ENCODE measurements at regions not wholly inside any gene's neighbourhood (a gene's known extent, or its start where the extent isn't known, plus 50 kb on each side); places are given as distances from the start of the nearest gene placed in this dataset.
A peak's percentile ranks its signal among the peaks of the same experiment; 100 is the strongest.
"Not testable (repeated sequence)": the region's sequence is repeated elsewhere in the genome, so short reads cannot be mapped to it uniquely, and the experiment has no call there.

DNA sequence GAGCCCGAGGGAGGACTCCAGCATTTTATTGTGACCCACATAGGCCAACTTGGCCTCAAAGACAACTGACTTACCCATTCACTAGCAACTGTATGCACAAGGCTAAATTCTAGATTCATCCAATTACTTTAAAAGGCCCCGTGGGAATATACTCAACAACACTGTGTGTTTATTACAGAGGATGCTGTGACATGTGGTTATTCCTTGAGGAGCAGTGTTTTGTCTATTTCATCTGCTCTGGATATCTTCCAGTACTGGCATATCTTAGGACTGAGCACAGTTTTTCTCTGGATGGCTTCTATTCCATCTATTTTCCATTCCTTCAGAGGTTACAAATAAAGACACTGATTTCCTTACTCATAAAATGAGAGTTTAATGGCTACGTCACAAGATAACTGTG, 87.2 kb upstream of the KRAS start:
- DNase-seq: no peak

DNA sequence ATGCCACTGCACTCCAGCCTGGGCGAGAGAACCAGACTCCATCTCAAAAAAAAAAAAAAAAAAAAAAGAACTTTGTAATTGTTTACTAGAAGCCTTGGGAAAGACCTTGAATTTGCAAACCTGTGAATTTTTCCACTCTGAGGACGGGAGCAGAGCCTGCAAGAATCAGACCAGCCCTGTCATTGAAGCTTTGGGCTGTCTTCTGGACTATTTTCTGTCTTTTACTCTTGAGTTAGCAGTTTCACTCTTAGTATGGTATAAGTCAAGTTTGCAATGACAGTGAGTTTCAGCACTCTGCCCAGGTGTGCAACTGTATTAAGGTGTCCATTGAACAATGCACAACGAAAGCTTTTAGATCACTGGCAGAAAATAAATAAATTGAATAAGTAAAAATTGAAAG, 81.4 kb upstream of the KRAS start:
- DNase-seq: no peak

DNA sequence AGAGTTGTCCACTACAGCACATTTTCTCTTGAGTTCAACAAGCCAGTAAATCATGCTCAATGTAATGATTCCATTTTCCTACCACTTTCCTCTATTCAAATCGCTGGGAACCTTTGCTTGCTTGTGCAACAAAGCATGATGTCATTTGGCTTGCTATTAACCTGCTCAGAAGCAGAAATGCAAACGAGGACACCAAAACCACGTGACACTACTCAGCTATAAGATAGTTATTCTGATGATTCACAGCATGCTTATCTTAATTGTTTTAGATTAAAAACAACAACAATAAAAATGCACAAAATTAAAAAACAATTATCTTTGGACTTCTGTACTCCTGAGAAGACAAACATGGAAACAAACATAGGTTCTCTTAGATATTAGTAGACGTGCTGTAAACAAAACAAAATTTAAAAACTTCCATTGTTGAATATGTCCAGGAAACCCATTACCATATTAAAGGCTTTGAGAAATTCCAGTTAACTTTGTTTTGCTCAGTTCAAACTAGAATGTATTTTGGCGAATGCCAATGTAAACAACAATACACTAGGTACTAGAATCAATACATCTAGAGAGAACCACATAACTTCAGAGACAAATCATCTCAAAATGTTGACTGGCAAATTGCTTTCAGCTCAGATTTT, 77.5 kb upstream of the KRAS start:
- DNase-seq: peak; percentile 13

DNA sequence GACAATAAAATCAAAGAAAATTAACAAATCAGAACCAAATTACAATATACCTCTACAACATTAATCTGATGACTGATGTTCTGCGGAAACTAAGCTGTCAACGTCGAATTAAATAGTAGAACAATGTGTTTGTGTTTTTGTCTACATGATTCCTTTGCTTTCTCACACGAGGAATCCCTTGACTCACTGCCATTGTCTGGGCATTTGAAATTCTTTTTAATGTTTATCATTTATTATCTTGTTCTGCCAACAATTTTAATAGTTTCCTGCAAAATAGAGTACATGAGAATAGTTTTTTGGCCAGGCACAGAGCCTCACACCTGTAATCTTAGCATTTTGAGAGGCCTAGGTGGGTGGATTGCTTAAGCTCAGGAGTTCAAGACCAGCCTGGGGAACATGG, 76.6 kb upstream of the KRAS start:
- no peak for DNase-seq

DNA sequence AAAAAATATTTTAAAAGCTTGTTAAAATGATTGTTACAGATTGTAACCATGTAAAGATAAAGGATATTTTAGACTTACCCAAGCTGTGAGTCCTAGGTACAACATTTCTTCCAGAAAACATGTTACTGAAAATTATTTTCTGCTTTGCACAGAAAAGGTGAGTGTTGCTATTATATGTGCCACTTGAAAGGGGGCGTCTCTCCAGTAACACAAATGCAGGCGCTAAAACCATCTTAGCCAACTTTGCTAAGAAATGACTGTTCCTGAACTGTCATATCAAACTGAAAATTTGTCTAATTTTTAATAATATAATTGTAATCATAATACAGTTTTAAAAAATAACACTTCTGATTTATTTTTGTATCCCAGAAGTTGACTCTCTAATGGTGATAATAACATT, 75.6 kb upstream of the KRAS start:
- no peak for DNase-seq

DNA sequence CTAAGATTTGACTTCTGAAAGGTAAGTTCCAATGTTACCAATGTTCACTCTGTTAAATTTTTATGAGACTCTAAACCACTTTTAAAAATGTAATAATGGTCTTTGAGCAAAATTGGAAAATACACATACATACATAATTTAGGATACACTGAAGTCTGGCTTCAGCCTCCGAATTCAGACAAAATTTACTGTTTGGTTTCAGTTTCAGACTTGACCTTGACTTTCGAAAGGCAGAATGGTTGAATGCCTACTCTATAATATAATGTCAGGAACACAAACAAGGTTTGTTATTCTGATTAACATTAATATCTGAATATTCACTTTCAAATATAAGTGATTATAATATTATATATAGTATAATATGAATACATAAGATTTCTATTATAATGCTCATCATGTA, 74.1 kb upstream of the KRAS start:
- no peak for DNase-seq

DNA sequence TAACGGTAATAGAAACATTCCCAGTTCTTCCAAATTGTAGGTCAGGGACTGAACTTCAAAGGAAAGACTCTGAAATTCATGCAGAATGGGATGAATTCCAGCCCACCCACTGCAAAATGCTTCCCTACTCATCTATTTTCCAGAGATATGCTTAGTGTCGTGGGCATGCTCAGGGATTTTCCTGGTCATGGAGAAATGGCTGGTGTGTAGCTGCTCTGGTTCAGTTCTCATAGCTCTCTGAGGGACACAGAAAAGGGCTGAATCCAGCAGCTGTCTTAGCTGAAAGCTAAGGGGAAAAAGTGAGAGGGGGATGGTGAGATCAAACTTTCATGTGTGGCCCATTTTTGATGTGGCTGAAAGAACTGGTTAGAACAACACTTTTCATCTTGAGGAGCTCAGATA, 72.9 kb upstream of the KRAS start:
- no peak for DNase-seq

DNA sequence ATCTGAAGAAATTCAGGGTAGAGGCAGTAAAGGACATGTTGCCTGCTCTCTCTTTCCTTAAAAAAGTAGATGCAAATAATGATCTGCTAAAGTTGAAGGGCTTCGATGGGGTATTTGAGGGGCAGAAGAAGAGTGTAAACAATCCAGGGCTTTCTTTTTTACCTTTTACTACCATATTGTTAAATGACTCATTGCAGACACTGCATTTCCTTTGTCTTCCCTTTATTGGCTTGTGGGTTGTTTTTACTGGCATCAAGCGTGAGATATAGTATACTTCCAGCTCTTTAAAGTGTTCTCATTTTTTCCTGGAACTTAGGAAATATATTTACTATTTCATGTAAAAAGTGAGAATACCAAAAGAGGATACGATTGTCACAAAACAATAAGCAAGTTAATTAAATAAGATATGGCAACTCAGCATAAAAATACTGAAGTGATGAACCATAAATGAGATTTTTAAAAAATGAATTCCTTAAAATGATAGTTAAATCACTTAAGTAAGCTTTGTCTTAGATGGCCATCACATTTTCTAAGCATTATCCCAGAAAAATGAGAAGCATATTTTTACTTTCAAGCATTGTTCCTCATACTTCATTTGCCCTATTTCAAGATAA, 72.3 kb upstream of the KRAS start:
- DNase-seq: no peak

DNA sequence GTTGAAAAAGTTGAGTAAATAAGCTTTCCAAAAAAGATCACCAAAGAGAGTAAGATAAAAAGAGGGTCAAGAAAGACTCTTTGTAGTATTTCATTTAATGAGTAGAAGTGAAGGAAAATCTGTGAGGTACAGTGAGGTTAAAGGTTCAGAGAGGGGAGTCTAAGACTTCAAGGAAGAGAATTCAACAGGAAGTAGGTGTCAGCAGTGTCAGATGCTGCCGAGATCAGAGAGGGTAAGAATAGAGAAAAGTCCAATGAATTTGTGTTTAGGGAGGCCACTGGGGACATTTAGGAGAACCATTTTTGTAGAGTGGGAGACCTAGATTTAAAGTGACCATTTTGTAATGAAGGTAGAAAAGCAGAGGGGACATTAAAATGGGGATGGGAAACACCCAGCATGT, 71.6 kb upstream of the KRAS start:
- DNase-seq: no peak

DNA sequence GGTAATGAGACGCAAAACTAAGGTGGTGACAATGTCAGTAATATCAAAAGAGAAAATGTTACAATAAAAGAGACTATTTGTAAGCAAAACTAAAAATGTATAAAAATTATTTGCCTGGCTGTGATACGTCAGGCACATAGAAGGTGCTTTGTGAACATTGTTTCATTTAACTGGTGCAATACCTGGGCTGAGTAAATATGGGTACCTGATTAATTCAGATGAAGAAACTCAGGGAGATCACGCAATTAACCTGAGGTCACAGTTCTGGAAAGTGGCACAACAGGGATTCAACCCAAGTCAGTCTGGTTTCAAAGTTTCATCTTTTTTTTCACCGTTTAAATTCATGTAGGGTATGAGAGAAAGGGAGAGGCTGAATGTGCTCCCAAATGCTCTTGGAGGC, 71.0 kb upstream of the KRAS start:
- DNase-seq: no peak

DNA sequence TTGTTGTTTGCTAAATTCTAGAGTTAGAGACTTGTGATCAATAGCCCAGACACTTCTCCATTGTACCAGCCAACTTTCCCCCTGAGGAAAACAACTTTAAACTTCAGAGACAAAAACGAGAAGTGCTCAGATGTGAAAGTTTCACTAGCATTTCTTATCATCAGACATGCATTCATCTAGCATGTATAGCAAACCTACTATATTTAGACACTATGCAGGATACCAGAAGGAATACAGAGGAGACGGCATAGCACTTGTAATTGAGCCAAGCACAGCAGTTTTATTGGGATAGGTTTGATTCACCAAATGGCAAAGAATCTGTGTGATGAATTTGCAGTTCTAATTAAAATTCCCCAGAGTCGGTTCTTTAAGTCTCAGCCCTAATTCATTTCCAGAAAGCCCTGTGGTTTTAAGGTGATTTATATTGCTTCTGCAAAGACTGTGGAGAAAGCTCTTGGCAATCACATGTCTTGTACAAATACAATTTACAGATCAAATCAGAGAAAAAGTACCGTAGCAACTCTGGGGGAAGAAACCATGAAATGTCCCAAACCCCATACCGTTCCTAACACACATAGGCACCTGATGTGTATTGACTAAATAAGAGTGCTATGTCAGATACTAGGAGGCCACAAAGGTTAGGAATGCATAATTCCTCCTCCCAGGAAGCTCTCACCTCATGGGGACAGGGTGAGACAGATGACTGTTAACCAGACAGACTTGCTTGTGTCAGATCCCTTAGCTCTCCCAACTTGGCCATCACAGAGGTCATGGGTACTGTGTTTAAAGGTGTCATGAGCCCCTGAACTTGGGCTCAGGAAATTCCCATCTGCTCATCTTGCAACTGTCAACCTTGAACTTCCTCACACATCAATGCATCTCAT, 69.6 kb upstream of the KRAS start:
- DNase-seq: no peak

DNA sequence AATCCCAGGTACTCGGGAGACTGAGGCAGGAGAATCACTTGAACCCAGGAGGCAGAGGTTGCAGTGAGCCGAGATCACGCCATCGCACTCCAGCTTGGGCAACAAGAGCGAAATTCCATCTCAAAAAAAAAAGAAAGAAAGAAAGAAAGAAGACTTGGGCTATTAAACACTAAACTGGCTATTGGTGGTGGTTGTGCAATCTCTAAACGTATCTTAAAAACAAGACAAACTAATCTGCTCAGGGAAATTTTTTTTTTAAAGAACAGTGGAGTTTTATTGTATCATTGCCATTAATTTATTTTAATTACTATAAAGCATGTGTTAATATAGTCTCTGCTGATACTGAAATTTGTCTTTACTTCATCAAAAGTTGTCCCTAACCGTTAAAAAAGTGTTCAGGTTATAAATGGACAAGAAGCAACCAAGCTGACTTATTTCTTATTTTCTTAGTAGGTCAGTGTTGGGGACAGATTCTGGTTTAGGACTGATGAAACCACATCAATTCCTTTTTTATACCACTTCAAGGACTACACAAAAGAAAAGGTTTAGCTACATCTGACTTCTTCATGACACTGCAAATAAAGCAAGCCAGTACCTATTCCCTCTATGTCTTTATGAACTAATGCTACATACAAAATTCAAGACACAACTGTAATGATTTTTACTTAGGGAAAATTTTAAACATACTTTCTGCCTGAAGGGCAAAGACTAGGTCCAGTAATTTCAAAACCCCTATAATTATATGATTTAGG, 68.7 kb upstream of the KRAS start:
- DNase-seq: no peak

DNA sequence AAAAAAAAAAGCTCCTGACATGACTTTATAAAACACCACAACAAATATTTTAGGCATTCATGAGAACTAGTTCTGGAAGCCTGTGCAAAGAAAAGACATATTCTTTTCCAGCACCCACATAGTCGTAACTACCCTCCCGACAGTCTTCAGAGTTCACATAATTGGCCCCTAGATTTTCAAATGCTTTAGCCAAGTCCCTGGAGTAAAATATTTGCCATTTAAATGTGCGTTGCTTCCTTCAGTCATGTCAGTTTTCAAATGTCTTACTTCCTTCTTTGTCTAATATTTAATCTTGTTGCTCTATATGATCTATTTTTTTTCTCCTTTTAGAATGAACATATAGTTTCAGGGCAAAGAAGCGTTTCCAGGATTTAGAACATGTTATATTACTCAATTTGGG, 66.8 kb upstream of the KRAS start:
- no peak for DNase-seq

DNA sequence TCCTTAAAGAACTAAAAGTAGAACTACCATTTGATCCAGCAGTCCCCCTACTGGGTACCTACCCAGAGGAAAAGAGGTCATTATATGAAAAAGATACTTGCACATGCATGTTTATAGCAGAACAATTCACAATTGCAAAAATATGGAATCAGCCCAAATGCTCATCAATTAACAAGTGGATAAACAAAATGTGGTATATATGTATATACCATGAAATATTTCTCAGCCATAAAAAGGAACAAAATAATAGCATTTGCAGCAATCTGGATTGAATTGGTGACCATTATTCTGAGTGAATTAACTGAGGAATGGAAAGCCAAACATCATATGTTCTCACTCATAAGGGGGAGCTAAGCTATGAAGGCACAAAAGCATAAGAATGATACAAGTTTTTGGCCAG, 64.7 kb upstream of the KRAS start:
- no peak for DNase-seq

DNA sequence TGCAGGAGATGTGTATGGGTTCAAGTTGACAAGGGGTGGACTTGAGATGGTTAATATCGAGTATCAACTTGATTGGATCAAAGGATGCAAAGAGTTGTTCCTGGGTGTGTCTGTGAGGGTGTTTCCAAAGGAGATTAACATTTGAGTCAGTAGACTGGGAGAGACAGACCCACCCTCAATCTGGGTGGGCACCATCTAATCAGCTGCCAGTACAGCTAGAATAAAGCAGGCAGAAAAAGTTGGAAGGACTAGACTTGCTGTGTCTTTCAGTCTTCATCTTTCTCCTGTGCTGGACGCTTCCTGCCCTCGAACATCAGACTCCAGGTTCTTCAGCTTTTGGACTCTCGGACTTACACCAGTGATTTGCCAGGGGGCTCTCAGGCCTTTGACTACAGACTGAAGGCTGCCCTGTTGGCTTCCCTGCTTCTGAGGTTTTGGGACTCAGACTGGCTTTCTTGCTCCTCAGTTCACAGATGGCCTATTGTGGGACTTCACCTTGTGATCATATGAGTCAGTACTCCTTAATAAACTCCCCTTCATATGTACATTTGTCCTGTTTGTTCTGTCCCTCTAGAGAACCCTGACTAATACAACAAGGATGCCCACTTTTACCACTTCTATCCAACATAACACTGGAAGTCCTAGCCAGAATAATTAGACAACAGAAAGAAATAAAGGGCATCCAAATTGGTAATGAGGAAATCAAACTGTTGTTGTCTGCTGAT, 62.7 kb upstream of the KRAS start:
- not testable (repeated sequence) for DNase-seq

DNA sequence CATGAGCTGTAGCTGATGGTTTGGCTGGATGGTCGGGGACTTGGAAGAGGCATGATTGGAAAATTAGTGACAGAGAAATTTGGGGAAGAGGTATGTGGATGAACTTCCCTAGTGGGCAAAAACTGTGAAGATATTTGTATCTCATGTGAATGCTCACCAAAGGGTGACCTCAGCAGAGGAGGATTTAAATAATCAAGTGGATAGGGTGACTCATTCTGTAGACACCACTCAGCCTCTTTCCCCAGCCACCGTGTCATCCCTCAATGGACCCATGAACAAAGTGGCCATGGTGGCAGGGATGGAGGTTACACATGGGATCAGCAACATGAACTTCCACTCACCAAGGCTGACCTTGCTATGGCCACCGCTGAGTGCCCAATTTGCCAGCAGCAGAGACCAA, 60.8 kb upstream of the KRAS start:
- no peak for DNase-seq

DNA sequence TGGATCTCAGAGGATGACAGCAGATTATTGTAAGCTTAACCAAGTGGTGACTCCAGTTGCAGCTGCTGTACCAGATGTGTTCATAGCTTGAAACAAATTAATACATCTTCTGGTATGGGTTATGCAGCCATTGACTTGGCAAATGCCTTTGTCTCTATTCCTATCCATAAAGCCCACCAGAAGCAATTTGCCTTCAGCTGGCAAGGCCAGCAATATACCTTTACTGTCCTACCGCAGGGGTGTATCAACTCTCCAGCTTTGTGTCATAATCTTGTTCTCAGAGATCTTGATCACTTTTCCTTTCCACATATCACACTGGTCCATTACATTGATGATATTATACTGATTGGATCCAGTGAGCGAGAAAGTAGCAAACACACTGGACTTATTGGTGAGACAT, 59.3 kb upstream of the KRAS start:
- not testable (repeated sequence) for DNase-seq

DNA sequence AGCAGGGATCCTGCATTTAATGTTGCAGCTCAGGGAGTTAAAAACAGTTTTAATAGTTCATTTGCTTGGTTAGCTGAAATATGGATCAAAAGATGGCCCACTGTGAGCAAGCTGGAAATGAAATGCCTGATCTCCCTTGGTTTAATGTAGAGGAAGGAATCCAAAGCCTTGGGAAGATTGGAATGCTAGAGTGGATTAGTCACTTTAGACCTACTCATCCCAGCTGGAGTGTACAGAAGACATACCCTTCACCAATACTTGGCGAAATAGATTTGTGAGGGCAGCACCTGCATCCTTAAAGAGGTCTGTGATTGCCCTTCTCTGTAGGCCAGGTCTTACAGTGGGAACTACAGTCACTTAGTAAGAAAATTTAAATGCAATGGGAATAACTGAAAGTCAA, 58.0 kb upstream of the KRAS start:
- DNase-seq: no peak

DNA sequence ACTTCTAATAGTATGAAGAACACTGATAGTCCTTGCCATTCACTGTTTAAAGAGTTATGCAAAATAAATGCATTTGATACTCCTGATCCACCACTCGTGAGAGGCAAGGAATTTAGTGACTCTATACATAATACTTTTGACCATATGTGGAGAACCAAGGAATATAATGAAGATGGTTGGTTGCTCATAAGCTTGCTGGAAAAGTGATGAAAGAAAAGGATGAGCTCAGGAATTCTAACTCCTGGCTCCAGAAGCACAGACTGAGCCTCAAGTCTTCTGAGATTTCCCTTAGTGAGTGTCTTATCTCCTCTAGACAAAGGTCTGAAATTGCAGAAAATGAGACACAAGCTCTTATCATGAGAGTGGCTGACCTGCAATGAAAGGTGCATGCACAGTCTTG, 57.1 kb upstream of the KRAS start:
- no peak for DNase-seq

DNA sequence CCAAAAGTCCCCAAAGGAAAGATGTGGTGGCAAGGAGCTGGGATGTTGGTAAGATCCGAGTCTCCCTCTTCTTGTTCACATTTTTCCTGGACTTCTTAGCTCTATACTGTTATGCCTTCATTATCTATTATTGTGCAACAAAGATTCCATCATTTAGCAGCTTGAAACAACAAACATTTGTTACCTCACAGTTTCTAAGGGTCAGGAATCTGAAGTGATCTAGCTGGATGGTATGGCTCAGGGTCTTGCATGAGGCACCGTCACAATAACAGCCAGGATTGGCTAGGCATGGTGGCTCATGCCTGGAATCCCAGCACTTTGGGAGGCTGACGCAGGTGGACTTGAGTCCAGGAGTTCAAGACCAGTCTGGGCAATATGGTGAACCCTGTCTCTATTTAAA, 51.1 kb upstream of the KRAS start:
- no peak for DNase-seq
